Neural crest cell (in vitro differentiated cells): ENCODE measurements at regions not wholly inside any gene's neighbourhood (a gene's known extent, or its start where the extent isn't known, plus 50 kb on each side); places are given as distances from the start of the nearest gene placed in this dataset.

ENCODE experiments used
- DNase-seq: peaks from one replicate; pipeline ENCODE4 v3.0.0; 2021; ENCODE audit warnings: low read depth, mixed read lengths, low spot score
- H3K27ac Mint-ChIP-seq: one replicate; pipeline ENCODE4 v1.8.0; 2021; ENCODE audit warnings: mild to moderate bottlenecking, mixed read lengths; ENCODE audit not compliant: unreplicated experiment
- H3K27me3 Mint-ChIP-seq: 2 replicates; pipeline ENCODE4 v1.8.0; 2021; ENCODE audit warnings: low read depth, mild to moderate bottlenecking, mixed read lengths
- H3K36me3 Mint-ChIP-seq: 2 replicates; pipeline ENCODE4 v1.8.0; 2021; ENCODE audit warnings: low read depth, mild to moderate bottlenecking, mixed read lengths
- H3K4me1 Mint-ChIP-seq: 2 replicates; pipeline ENCODE4 v1.8.0; 2021; ENCODE audit warnings: mixed read lengths
- H3K4me3 Mint-ChIP-seq: one replicate; pipeline ENCODE4 v1.8.0; 2021; ENCODE audit warnings: mild to moderate bottlenecking, mixed read lengths
- H3K9me3 Mint-ChIP-seq: 2 replicates; pipeline ENCODE4 v1.8.0; 2021; ENCODE audit warnings: mixed read lengths
- TF ChIP-seq, protein P1 (sequence below): fragments of 200-600 bp; sonication (generic); conservative IDR thresholded peaks from 2 replicates; pipeline ENCODE4 v1.5.0; 2021; ENCODE audit warnings: antibody characterized with exemption, mild to moderate bottlenecking

DNA sequence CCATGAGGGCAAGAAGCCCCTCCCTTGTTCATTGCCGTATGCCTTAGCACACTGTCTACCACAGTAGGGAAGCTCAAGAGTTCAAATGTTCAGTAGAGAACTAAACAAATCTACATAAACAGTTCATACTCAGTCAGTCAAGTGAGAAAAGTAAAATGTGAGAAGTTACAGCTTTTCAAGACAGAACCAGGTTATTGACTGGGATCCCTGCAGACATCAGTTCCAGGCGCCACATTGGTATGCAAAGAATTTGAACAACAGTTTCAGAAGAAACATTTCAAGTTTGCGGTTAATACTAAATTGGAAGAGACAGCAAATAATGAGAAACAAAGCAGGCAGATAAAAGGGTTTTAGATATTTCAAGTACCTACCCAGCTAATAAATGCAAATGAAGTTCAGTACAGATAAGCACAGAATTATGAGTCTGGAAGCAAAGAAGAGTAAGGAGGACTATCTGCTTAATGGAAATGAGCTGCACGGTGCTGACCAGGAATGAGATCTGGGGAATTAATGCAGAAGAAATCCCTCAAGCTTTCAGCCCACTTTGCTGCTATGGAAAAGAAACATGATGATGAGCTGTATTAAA is 246.2 kb downstream of the HACE1 start:
- Mint-ChIP-seq H3K4me3 (no peak overlapping the region), H3K4me1 (peaks cover 7% of the 10 kb centered on the region), H3K9me3 (no peaks in the 10 kb centered on the region), H3K36me3 (no peaks in the 10 kb centered on the region), H3K27ac (no peak overlapping the region), H3K27me3 (no peaks in the 10 kb centered on the region)
- DNase-seq = no peak
- TF ChIP-seq, protein P1, sequence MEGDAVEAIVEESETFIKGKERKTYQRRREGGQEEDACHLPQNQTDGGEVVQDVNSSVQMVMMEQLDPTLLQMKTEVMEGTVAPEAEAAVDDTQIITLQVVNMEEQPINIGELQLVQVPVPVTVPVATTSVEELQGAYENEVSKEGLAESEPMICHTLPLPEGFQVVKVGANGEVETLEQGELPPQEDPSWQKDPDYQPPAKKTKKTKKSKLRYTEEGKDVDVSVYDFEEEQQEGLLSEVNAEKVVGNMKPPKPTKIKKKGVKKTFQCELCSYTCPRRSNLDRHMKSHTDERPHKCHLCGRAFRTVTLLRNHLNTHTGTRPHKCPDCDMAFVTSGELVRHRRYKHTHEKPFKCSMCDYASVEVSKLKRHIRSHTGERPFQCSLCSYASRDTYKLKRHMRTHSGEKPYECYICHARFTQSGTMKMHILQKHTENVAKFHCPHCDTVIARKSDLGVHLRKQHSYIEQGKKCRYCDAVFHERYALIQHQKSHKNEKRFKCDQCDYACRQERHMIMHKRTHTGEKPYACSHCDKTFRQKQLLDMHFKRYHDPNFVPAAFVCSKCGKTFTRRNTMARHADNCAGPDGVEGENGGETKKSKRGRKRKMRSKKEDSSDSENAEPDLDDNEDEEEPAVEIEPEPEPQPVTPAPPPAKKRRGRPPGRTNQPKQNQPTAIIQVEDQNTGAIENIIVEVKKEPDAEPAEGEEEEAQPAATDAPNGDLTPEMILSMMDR = no peak

DNA sequence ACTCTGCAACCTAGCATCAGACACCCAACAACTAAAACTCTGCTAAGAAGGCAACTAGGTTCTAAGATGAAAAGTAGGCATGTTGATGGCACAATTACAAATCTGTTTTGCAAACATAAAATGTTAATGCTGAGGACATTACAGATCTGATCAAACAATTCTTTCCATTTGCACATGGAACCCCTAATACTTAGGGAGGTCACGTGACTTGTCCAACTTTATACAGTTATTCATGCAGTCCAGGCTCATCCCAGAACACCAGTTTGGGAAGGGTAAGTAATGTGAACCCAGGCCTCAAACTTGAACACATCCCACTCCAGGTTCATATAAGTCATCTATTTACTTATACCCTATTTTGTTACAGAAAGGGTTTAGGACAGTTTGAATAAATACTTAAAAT is 247.2 kb downstream of the HACE1 start:
- Mint-ChIP-seq H3K27ac (no peak overlapping the region), H3K36me3 (no peaks in the 10 kb centered on the region), H3K27me3 (no peaks in the 10 kb centered on the region), H3K9me3 (no peaks in the 10 kb centered on the region), H3K4me1 (peaks cover 7% of the 10 kb centered on the region), H3K4me3 (no peak overlapping the region)
- TF ChIP-seq, protein P1 = no peak
- no peak for DNase-seq

DNA sequence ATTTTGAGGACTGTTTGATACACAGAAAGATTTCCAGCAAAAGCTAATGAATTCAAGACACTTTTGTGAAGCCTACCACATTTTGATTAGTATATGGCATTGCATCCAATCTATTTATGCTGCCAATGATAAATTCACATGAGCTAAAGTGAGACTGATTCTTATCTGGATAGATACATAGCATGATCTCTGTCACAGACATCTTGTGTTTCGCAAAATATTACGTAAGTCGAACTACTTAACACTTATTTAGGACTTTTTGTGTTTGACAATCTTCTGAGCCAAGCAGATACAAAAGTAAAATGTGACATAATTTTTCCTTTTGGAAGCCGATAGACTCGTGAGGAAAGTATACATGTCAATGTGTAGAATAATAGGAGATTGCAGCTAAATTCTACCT is 251.6 kb downstream of the HACE1 start:
- Mint-ChIP-seq H3K9me3 (no peaks in the 10 kb centered on the region), H3K27ac (no peak overlapping the region), H3K4me1 (peaks cover 7% of the 10 kb centered on the region), H3K27me3 (no peaks in the 10 kb centered on the region), H3K36me3 (no peaks in the 10 kb centered on the region), H3K4me3 (no peak overlapping the region)
- TF ChIP-seq, protein P1 = no peak
- no peak for DNase-seq

DNA sequence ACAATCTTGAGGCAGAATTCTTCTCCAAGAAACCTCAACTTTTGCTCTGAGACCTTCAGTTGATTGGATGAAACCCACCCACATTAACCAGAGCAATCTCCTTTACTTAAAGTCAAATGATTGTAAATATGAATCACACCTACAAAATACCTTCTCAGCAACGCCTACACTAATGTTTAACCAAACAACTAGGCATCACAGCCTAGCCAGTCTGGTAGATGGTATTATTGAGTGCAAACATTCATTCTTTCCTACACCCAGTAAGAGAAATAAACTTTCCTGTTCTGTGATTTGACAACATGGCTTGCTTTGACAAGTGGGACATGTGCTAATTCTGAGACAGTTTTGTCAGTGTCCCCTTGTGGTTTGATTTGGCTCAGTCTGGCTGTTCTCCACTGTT is 252.2 kb downstream of the HACE1 start:
- no peak for DNase-seq
- H3K4me1 Mint-ChIP-seq = peaks cover 6% of the 10 kb centered on the region
- H3K36me3 Mint-ChIP-seq = no peaks in the 10 kb centered on the region
- TF ChIP-seq, protein P1 = no peak
- H3K27me3 Mint-ChIP-seq = no peaks in the 10 kb centered on the region
- H3K27ac Mint-ChIP-seq = no peak overlapping the region
- no peaks in the 10 kb centered on the region for H3K9me3 Mint-ChIP-seq
- H3K4me3 Mint-ChIP-seq = no peak overlapping the region

DNA sequence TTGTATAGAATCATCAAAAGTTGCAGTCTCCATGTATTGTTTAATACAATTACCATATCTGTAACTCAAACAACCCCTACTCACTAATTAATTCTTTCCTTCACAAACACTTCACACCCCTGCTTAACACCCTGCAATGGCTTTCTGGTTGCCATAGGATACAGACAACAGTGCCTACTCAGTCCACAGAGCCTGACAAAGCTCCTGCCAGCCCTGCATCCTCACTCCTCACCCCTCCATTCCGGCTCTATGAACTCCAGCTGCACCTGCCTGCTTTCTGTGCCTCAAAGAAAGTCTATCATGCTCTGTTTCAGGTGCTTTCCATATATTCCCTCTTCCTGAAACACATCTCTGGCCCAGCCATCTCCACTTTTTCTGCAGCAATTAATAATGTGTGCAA is 253.4 kb downstream of the HACE1 start:
- H3K4me1 Mint-ChIP-seq = peaks cover 6% of the 10 kb centered on the region
- H3K9me3 Mint-ChIP-seq = no peaks in the 10 kb centered on the region
- H3K4me3 Mint-ChIP-seq = no peak overlapping the region
- H3K36me3 Mint-ChIP-seq = no peaks in the 10 kb centered on the region
- H3K27me3 Mint-ChIP-seq = no peaks in the 10 kb centered on the region
- TF ChIP-seq, protein P1 = no peak
- no peak for DNase-seq
- H3K27ac Mint-ChIP-seq = no peak overlapping the region
